H1 (cell line): ENCODE measurements at regions not wholly inside any gene's neighbourhood (a gene's known extent, or its start where the extent isn't known, plus 50 kb on each side); places are given as distances from the start of the nearest gene placed in this dataset.

ENCODE experiments used
- CTCF ChIA-PET: fragments of 300-600 bp; sonication (Branson Sonifier 250); formaldehyde crosslinking; loops from one replicate; lab custom pipeline; 2021; ENCODE audit not compliant: partially characterized antibody; lab: Charles Lee
- POLR2A ChIA-PET: fragments of 300-600 bp; sonication (Branson Sonifier 250); formaldehyde crosslinking; loops from one replicate; lab custom pipeline; 2021; ENCODE audit warnings: inconsistent platforms; ENCODE audit not compliant: partially characterized antibody; lab: Charles Lee
- DNase-seq, 2 experiments: peaks; one replicate each; pipeline versions ENCODE4 v3.0.0 to v3.0.0-alpha.2; 2010 to 2022; ENCODE audit warnings: low spot score in 2 of 2, low read depth in 1 of 2, mixed read lengths in 1 of 2
- FAIRE-seq: peaks from 2 replicates; lab custom pipeline; 2011; peaks lifted over from hg19 to GRCh38; lab: Jason Lieb, UNC
- H2AFZ ChIP-seq: 2 replicates; pipeline ENCODE4 v1.8.1; 2012; ENCODE audit warnings: low read length, inconsistent platforms
- H2AK5ac ChIP-seq: 2 replicates; pipeline ENCODE4 v1.6.1; 2013; ENCODE audit warnings: low read depth, low read length
- H2BK120ac ChIP-seq: replicated peaks from 2 replicates; pipeline ENCODE3; 2013; ENCODE audit warnings: low read depth, low read length, inconsistent platforms
- H2BK12ac ChIP-seq: 2 replicates; pipeline ENCODE4 v1.6.1; 2013; ENCODE audit warnings: low read depth, low read length
- H2BK15ac ChIP-seq: 2 replicates; pipeline ENCODE4 v1.6.1; 2013; ENCODE audit warnings: low read length
- H2BK20ac ChIP-seq: 2 replicates; pipeline ENCODE4 v1.6.1; 2013; ENCODE audit warnings: low read length
- H2BK5ac ChIP-seq: 2 replicates; pipeline ENCODE4 v1.6.1; 2013; ENCODE audit warnings: low read depth, low read length
- H3K14ac ChIP-seq: 2 replicates; pipeline ENCODE4 v1.6.1; 2013; ENCODE audit warnings: inconsistent platforms; ENCODE audit not compliant: insufficient read length
- H3K18ac ChIP-seq: 2 replicates; pipeline ENCODE4 v1.6.1; 2013; ENCODE audit warnings: low read length; ENCODE audit errors: extremely low read depth
- H3K23ac ChIP-seq: 2 replicates; pipeline ENCODE4 v1.6.1; 2013; ENCODE audit warnings: inconsistent platforms; ENCODE audit not compliant: insufficient read length
- H3K23me2 ChIP-seq: 2 replicates; pipeline ENCODE4 v1.6.1; 2013; ENCODE audit warnings: low read depth, low read length
- H3K27ac ChIP-seq: 2 replicates; pipeline ENCODE4 v1.6.1; 2011; ENCODE audit warnings: low read depth, low read length, inconsistent platforms
- H3K27me3 ChIP-seq, 4 experiments: replicated peaks in 1 of 4; 1 replicate in 1 of 4; 2 replicates in 3 of 4; pipeline versions ENCODE4 v1.6.1 to v1.8.1; 2011 to 2013; ENCODE audit warnings: low read length in 3 of 4, mild to moderate bottlenecking in 3 of 4, inconsistent platforms in 2 of 4, mixed read lengths in 2 of 4, moderate library complexity in 1 of 4; ENCODE audit not compliant: control insufficient read depth in 3 of 4, insufficient read depth in 3 of 4; ENCODE audit errors: extremely low read depth in 1 of 4
- H3K36me3 ChIP-seq, 4 experiments: 2 replicates each; pipeline versions ENCODE4 v1.6.1 to v1.8.1; 2011 to 2013; ENCODE audit warnings: mild to moderate bottlenecking in 4 of 4, low read length in 3 of 4, moderate library complexity in 2 of 4, control low read depth in 1 of 4, inconsistent platforms in 1 of 4; ENCODE audit not compliant: insufficient read depth in 4 of 4, control insufficient read depth in 2 of 4
- H3K4ac ChIP-seq: replicated peaks from 2 replicates; pipeline ENCODE3; 2013; ENCODE audit warnings: low read length, low read depth, mixed read lengths, inconsistent platforms; ENCODE audit not compliant: insufficient read length
- H3K4me1 ChIP-seq, 4 experiments: replicated peaks in 1 of 4; 1 replicate in 1 of 4; 2 replicates in 3 of 4; pipeline versions ENCODE4 v1.6.1 to v1.8.1; 2011 to 2013; ENCODE audit warnings: low read length in 3 of 4, inconsistent platforms in 2 of 4, mixed read lengths in 1 of 4; ENCODE audit not compliant: insufficient read depth in 4 of 4, control insufficient read depth in 3 of 4
- H3K4me2 ChIP-seq, 2 experiments: 2 replicates each; pipeline versions ENCODE4 v1.6.1 to v1.8.1; 2011 to 2013; ENCODE audit warnings: low read depth in 2 of 2, low read length in 2 of 2, control low read depth in 1 of 2, inconsistent platforms in 1 of 2, mild to moderate bottlenecking in 1 of 2; ENCODE audit not compliant: insufficient read depth in 1 of 2
- H3K4me3 ChIP-seq, 4 experiments: fragments of 200-600, 300-600 bp in 1 of 4; sonication (generic), shearing (Covaris generic), sonication (Bioruptor Twin) in 1 of 4; 2 replicates each; pipeline versions ENCODE4 v1.5.1 to v1.8.1; 2011 to 2016; ENCODE audit warnings: low read length in 4 of 4, low read depth in 3 of 4, control low read depth in 2 of 4, inconsistent platforms in 2 of 4, mild to moderate bottlenecking in 2 of 4, mixed read lengths in 1 of 4, moderate library complexity in 1 of 4; ENCODE audit not compliant: insufficient read depth in 2 of 4; ENCODE audit errors: extremely low read depth in 1 of 4
- H3K56ac ChIP-seq: replicated peaks from 2 replicates; pipeline ENCODE3; 2013; ENCODE audit warnings: low read depth, mild to moderate bottlenecking, mixed read lengths, low read length, inconsistent platforms; ENCODE audit not compliant: insufficient read length
- H3K79me1 ChIP-seq: 2 replicates; pipeline ENCODE4 v1.6.1; 2013; ENCODE audit warnings: low read depth, low read length, control low read depth
- H3K79me2 ChIP-seq, 2 experiments: 2 replicates each; pipeline versions ENCODE4 v1.6.1 to v1.8.1; 2012 to 2013; ENCODE audit warnings: low read length in 2 of 2, mild to moderate bottlenecking in 2 of 2, inconsistent platforms in 1 of 2; ENCODE audit not compliant: insufficient read depth in 2 of 2, control insufficient read depth in 1 of 2
- H3K9ac ChIP-seq, 4 experiments: replicated peaks in 1 of 4; 1 replicate in 1 of 4; 2 replicates in 3 of 4; pipeline versions ENCODE4 v1.6.1 to v1.8.1; 2011 to 2013; ENCODE audit warnings: low read depth in 3 of 4, low read length in 3 of 4, control low read depth in 2 of 4, mild to moderate bottlenecking in 2 of 4, moderate library complexity in 2 of 4, inconsistent platforms in 1 of 4; ENCODE audit errors: extremely low read depth in 1 of 4
- H3K9me3 ChIP-seq, 2 experiments: 2 replicates each; pipeline versions ENCODE4 v1.6.1 to v1.8.1; 2012 to 2013; ENCODE audit warnings: mild to moderate bottlenecking in 2 of 2, moderate library complexity in 2 of 2, control low read depth in 1 of 2, inconsistent platforms in 1 of 2, low read depth in 1 of 2, low read length in 1 of 2, mixed read lengths in 1 of 2; ENCODE audit not compliant: insufficient read depth in 2 of 2
- H4K20me1 ChIP-seq, 2 experiments: replicated peaks in 1 of 2; 2 replicates each; pipeline versions ENCODE3 to v1.8.1; 2011 to 2013; ENCODE audit warnings: inconsistent platforms in 2 of 2, low read length in 2 of 2, mild to moderate bottlenecking in 1 of 2; ENCODE audit not compliant: insufficient read depth in 2 of 2, control insufficient read depth in 1 of 2
- H4K5ac ChIP-seq: 2 replicates; pipeline ENCODE4 v1.6.1; 2013; ENCODE audit warnings: low read length, low read depth, mixed read lengths, inconsistent platforms; ENCODE audit not compliant: insufficient read length
- H4K8ac ChIP-seq: 2 replicates; pipeline ENCODE4 v1.8.0; 2013; ENCODE audit warnings: mild to moderate bottlenecking, moderate library complexity, low read length, inconsistent platforms; ENCODE audit not compliant: insufficient read depth; ENCODE audit errors: extremely low read depth
- H4K91ac ChIP-seq: replicated peaks from 2 replicates; pipeline ENCODE3; 2013; ENCODE audit warnings: low read length, mixed read lengths, inconsistent platforms; ENCODE audit not compliant: insufficient read length
- BCL11A ChIP-seq, 2 experiments: IDR thresholded peaks; one replicate each; pipeline ENCODE4 v1.6.1; 2011; ENCODE audit warnings: low read depth in 2 of 2, low read length in 2 of 2, mild to moderate bottlenecking in 2 of 2
- CBX8 ChIP-seq: fragments of 300-800, 300-1000 bp; sonication (generic); IDR thresholded peaks from 2 replicates; pipeline ENCODE4 v1.7.1; 2016; ENCODE audit warnings: low read depth, low read length, borderline replicate concordance
- CEBPB ChIP-seq: IDR thresholded peaks from 2 replicates; pipeline ENCODE4 v1.6.1; 2012; ENCODE audit warnings: low read depth, low read length
- CTBP2 ChIP-seq: IDR thresholded peaks from 2 replicates; pipeline ENCODE4 v1.7.0; 2011; ENCODE audit warnings: borderline replicate concordance, mild to moderate bottlenecking, moderate library complexity, mixed read lengths, low read length; ENCODE audit not compliant: insufficient read depth, insufficient read length
- NRF1 ChIP-seq: IDR thresholded peaks from 2 replicates; pipeline ENCODE4 v1.6.1; 2011; ENCODE audit warnings: mild to moderate bottlenecking, low read depth, low read length, improper control_type of control experiment
- SIN3A ChIP-seq, 2 experiments: IDR thresholded peaks in 1 of 2; conservative IDR thresholded peaks in 1 of 2; 2 replicates each; pipeline ENCODE4 v1.6.1; 2011 to 2012; ENCODE audit warnings: low read length in 2 of 2, improper control_type of control experiment in 1 of 2, low read depth in 1 of 2, mild to moderate bottlenecking in 1 of 2
- SP1 ChIP-seq: IDR thresholded peaks from 2 replicates; pipeline ENCODE4 v1.6.1; 2011; ENCODE audit warnings: low read depth, low read length
- SRF ChIP-seq: IDR thresholded peaks from 2 replicates; pipeline ENCODE4 v1.6.1; 2011; ENCODE audit warnings: mild to moderate bottlenecking, low read depth, low read length, moderate library complexity
- TAF7 ChIP-seq: optimal IDR thresholded peaks from 2 replicates; pipeline ENCODE3; 2011; ENCODE audit warnings: low read depth, mild to moderate bottlenecking, inconsistent platforms, low read length, moderate library complexity, borderline replicate concordance
- TBP ChIP-seq: IDR thresholded peaks from 2 replicates; pipeline ENCODE4 v1.6.1; 2011; ENCODE audit warnings: low read depth, low read length, improper control_type of control experiment
- USF2 ChIP-seq: IDR thresholded peaks from 2 replicates; pipeline ENCODE4 v1.6.1; 2011; ENCODE audit warnings: low read length, improper control_type of control experiment
- WGBS, 2 experiments: shearing (Covaris generic) in 1 of 2; methylation state at CpG; one replicate each; pipeline versions ENCODE4 v1.1.6 to v1.1.7; 2013 to 2015; ENCODE audit warnings: low lambda C conversion rate in 2 of 2, mixed read lengths in 2 of 2, inconsistent platforms in 1 of 2, low coverage in 1 of 2, missing lambda C conversion rate in 1 of 2; ENCODE audit not compliant: insufficient replicate concordance in 2 of 2, insufficient coverage in 1 of 2, insufficient read length in 1 of 2; ENCODE audit errors: extremely low coverage in 1 of 2, missing lambda C conversion rate in 1 of 2; 5-methylcytosine and 5-hydroxymethylcytosine counted together

GRCh38 chr6:121826156-121826810 lies 390.8 kb downstream of the GJA1 start:
- no peaks in the 10 kb centered on the region for H3K36me3 ChIP-seq
- no peak overlapping the region; the same call in 1 of the 2 replicates for H2BK12ac ChIP-seq
- peaks cover 4% of the 10 kb centered on the region for H3K23me2 ChIP-seq
- no peaks in the 10 kb centered on the region for H3K27me3 ChIP-seq
- peaks cover 0 to 23% (median 4%) of the 10 kb centered on the region in 4 experiments; a peak in 3 of 7 replicates for H3K4me1 ChIP-seq
- no peak overlapping the region for H3K9ac ChIP-seq
- FAIRE-seq: no peak
- no peak overlapping the region for H3K23ac ChIP-seq
- no peak overlapping the region for H3K14ac ChIP-seq
- no peak overlapping the region for H4K91ac ChIP-seq
- 92% methylated on average over 4 of the region's 4 CpGs; no CpG with 5 or more reads in 1 of the 2 experiments for WGBS, 2 experiments
- no peak overlapping the region for H3K4me3 ChIP-seq
- H2BK20ac ChIP-seq: no peak overlapping the region
- H2BK120ac ChIP-seq: no peak overlapping the region
- H4K20me1 ChIP-seq: no peaks in the 10 kb centered on the region
- DNase-seq: no peak
- no peak overlapping the region for H3K4me2 ChIP-seq
- ChIA-PET CTCF (interaction anchor here (0.9 to 1.4 kb wide), 3 partner anchors 9 to 24 kb away, joined by 3 to 5 read pairs (median 3); no protein-coding TSS in a partner anchor), POLR2A (interaction anchor here (0.9 to 1.2 kb wide), 2 partner anchors 166 to 391 kb away, joined by 3 to 4 read pairs; partner anchors contain the start of gene GJA1)
- no peak overlapping the region for H2BK5ac ChIP-seq
- H2AK5ac ChIP-seq: no peak overlapping the region
- H4K8ac ChIP-seq: peak overlapping the region; percentile 15; the same call in 1 of the 2 replicates
- H4K5ac ChIP-seq: no peak overlapping the region
- H3K79me2 ChIP-seq: no peaks in the 10 kb centered on the region
- H3K9me3 ChIP-seq: no peaks in the 10 kb centered on the region
- no peak overlapping the region for H3K4ac ChIP-seq
- H3K79me1 ChIP-seq: no peaks in the 10 kb centered on the region
- H3K27ac ChIP-seq: no peak overlapping the region
- H3K18ac ChIP-seq: no peak overlapping the region
- no peak overlapping the region for H2BK15ac ChIP-seq
- H3K56ac ChIP-seq: no peak overlapping the region
- 0 out of 2 replicates have a peak overlapping the region, but pooled peaks have one; percentile 61 for H2AFZ ChIP-seq
- no peak for TF ChIP-seq SP1
- no peak for TF ChIP-seq CEBPB
- no peak for TF ChIP-seq NRF1
- TF ChIP-seq SRF: no peak
- TF ChIP-seq CBX8: no peak
- TF ChIP-seq USF2: no peak
- no peak for TF ChIP-seq BCL11A (IDR thresholded peaks at IDR 0.05; ENCODE audit: low read depth in 2 of 2, low read length in 2 of 2)
- TF ChIP-seq SIN3A (conservative IDR thresholded peaks at IDR 0.05 in 1 of 2, IDR thresholded peaks at IDR 0.05 in 1 of 2; ENCODE audit: low read depth in 1 of 2, low read length in 2 of 2): no peak
- no peak for TF ChIP-seq TBP
- TF ChIP-seq CTBP2: no peak
- no peak for TF ChIP-seq TAF7
